ENCODE measurements at regions not wholly inside any gene's neighbourhood (a gene's known extent, or its start where the extent isn't known, plus 50 kb on each side); places are given as distances from the start of the nearest gene placed in this dataset.

DNA sequence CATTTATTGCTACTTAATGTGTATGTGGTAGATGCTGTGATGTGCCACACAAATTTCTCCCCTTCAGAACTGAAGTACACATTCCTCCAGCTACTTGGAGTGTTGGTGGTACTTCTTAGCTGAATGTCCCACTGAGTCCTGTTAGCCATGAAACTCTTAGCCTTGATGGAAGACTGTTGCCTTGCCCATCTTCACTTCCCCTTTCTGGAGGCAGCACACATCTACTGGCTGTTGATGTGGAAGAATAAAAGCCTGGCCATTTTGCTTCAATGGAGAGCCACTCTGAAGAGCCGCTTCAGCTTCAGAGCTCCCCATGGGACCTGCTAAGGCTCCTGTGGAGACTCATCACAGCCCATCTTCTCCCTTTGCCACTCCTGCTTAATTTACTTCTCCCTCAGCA, 157.7 kb upstream of the PITX2 start:
- H3K27ac ChIP-seq = no peak overlapping the region
- H3K4me3 ChIP-seq = no peak overlapping the region
- no peaks in the 10 kb centered on the region for H3K9me3 ChIP-seq
- DNase-seq (no peak), ATAC-seq (no peak), FAIRE-seq (no peak)
- H3K4me1 ChIP-seq = no peaks in the 10 kb centered on the region
- intact Hi-C loops (cut with DNase I) = no loop called here
- 84 to 95% methylated on average over 1 of the region's 1 CpG for WGBS, 2 donors
- no peaks in the 10 kb centered on the region for H3K36me3 ChIP-seq
- TF ChIP-seq, protein P1, sequence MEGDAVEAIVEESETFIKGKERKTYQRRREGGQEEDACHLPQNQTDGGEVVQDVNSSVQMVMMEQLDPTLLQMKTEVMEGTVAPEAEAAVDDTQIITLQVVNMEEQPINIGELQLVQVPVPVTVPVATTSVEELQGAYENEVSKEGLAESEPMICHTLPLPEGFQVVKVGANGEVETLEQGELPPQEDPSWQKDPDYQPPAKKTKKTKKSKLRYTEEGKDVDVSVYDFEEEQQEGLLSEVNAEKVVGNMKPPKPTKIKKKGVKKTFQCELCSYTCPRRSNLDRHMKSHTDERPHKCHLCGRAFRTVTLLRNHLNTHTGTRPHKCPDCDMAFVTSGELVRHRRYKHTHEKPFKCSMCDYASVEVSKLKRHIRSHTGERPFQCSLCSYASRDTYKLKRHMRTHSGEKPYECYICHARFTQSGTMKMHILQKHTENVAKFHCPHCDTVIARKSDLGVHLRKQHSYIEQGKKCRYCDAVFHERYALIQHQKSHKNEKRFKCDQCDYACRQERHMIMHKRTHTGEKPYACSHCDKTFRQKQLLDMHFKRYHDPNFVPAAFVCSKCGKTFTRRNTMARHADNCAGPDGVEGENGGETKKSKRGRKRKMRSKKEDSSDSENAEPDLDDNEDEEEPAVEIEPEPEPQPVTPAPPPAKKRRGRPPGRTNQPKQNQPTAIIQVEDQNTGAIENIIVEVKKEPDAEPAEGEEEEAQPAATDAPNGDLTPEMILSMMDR (IDR thresholded peaks at IDR 0.05) = no peak
- H3K27me3 ChIP-seq = no peaks in the 10 kb centered on the region

DNA sequence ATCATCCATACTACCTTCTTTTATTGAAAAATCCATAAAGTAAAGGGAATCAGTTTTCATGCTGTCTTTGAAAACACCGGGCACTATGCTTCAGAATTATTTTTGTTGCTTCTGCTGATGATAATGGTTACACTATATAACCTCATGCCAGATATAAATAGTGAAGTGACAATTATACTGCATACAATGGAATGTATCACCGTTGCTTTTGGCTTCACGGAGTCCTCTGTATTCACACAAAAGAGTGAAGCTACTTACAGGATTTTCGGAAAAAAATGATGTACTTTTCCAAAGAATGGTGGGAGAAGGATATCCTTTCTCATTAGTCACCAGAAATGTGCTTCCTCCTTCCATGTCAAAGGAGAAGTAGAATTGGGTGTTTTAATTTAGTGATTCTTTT, 159.1 kb upstream of the PITX2 start:
- no peaks in the 10 kb centered on the region for H3K27me3 ChIP-seq
- no peaks in the 10 kb centered on the region for H3K36me3 ChIP-seq
- no peak for FAIRE-seq
- no peak overlapping the region for H3K27ac ChIP-seq
- no peaks in the 10 kb centered on the region for H3K9me3 ChIP-seq
- no peak for DNase-seq
- H3K4me3 ChIP-seq = no peak overlapping the region
- no peaks in the 10 kb centered on the region for H3K4me1 ChIP-seq
- WGBS, 2 donors = 65 to 72% methylated on average over 4 of the region's 4 CpGs
- no peak for ATAC-seq
- intact Hi-C loops (cut with DNase I) = no loop called here
- TF ChIP-seq, protein P1 (IDR thresholded peaks at IDR 0.05) = no peak

DNA sequence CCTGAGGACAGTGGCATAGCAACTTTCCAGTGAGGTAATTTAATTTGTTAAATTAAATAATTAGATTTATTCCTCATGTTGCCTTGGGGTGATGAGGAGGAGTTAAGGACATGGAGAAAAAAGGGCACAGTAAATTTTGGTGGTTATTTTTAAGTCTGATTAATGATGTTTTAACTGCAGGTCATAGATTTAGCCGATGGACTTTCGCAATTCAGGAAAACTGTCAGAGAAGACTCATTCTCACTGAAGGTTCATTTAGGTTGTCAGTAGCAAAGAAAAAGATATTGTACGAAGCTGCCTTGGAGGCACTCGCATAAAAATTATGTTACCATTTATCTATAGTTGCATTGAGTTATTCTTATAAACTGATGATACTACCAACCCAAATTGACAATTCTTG, 164.2 kb upstream of the PITX2 start:
- H3K36me3 ChIP-seq = no peaks in the 10 kb centered on the region
- H3K4me1 ChIP-seq = no peaks in the 10 kb centered on the region
- no peak for FAIRE-seq
- H3K4me3 ChIP-seq = no peak overlapping the region
- no peaks in the 10 kb centered on the region for H3K27me3 ChIP-seq
- no peak overlapping the region for H3K27ac ChIP-seq
- no peak for DNase-seq
- H3K9me3 ChIP-seq = no peaks in the 10 kb centered on the region
- TF ChIP-seq, protein P1 (IDR thresholded peaks at IDR 0.05) = no peak
- intact Hi-C loops (cut with DNase I) = no loop called here
- WGBS, 2 donors = 61 to 77% methylated on average over 4 of the region's 4 CpGs
- no peak for ATAC-seq

GRCh38 chr4:110787707-110788106, 164.8 kb upstream of the PITX2 start:
- intact Hi-C loops (cut with DNase I) = no loop called here

DNA sequence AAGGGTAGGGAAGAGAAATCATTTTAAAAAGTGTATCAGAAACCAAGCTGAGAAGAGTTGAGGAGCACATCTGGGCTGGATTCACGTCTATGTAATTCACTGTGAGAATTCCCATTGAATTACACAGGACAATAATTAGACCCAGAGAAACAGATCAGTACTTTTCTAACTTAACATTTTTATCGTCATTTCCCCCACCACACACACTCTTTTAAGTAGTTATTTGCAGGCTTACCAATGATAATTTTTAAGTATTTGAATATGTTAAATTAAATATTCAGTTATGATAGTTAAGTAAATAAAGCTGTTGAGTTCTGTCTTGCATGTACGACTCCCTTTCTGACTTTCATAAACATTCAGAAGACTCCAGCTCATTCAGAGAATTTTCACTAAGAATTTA, 165.4 kb upstream of the PITX2 start:
- DNase-seq (no peak), FAIRE-seq (no peak), ATAC-seq (no peak)
- H3K4me3 ChIP-seq = no peak overlapping the region
- TF ChIP-seq, protein P1 (IDR thresholded peaks at IDR 0.05) = no peak
- H3K4me1 ChIP-seq = no peaks in the 10 kb centered on the region
- no peak overlapping the region for H3K27ac ChIP-seq
- no peaks in the 10 kb centered on the region for H3K36me3 ChIP-seq
- intact Hi-C loops (cut with DNase I) = no loop called here
- no peaks in the 10 kb centered on the region for H3K9me3 ChIP-seq
- whole genome bisulfite sequencing, 2 donors = 56 to 68% methylated on average over 3 of the region's 3 CpGs
- H3K27me3 ChIP-seq = no peaks in the 10 kb centered on the region

More at GRCh38 chr4:110787707-110788106, 164.8 kb upstream of the PITX2 start:
- H3K27me3 ChIP-seq = no peaks in the 10 kb centered on the region
- H3K4me1 ChIP-seq = no peaks in the 10 kb centered on the region
- H3K27ac ChIP-seq = no peak overlapping the region
- ATAC-seq (no peak), DNase-seq (no peak), FAIRE-seq (no peak)
- TF ChIP-seq, protein P1 (IDR thresholded peaks at IDR 0.05) = no peak
- 42 to 48% methylated on average over 3 of the region's 3 CpGs for WGBS, 2 donors
- no peak overlapping the region for H3K4me3 ChIP-seq
- H3K9me3 ChIP-seq = no peaks in the 10 kb centered on the region
- no peaks in the 10 kb centered on the region for H3K36me3 ChIP-seq
